ENCODE measurements at regions not wholly inside any gene's neighbourhood (a gene's known extent, or its start where the extent isn't known, plus 50 kb on each side); places are given as distances from the start of the nearest gene placed in this dataset.

- TF ChIP-seq CEBPB (IDR thresholded peaks at IDR 0.05) (no peak), HOXB13 (CRISPR knock-in tag; IDR thresholded peaks at IDR 0.05; ENCODE audit: low read depth) (no peak), ESRRA (IDR thresholded peaks at IDR 0.05; ENCODE audit: borderline replicate concordance, low read length) (no peak), ZC3H11A (IDR thresholded peaks at IDR 0.05) (peak; percentile 45; the same call in 1 of the 2 replicates), SREBF2 (IDR thresholded peaks at IDR 0.05) (no peak)
- ChIA-PET CTCF (no interaction called here), POLR2A (no interaction called here)
- WGBS (ENCODE audit: missing lambda C conversion rate): 90% methylated on average over 2 of the region's 2 CpGs
- Histone ChIP-seq H3K4me1 (no peaks in the 10 kb centered on the region), H3K4me2 (no peak overlapping the region), H3K9me3 (peaks cover 5% of the 10 kb centered on the region; the same call in 1 of the 3 replicates), H3K27ac (no peak overlapping the region), H3K4me3 (no peak overlapping the region)
- ATAC-seq (no peak), FAIRE-seq (no peak), DNase-seq (ENCODE audit: low read depth in 1 of 2, low spot score in 1 of 2) (no peak)
These were observed 484.3 kb upstream of the ROBO1 start for GRCh38 chr3:80252113-80252512.

GRCh38 chr3:80247766-80248165, 480.0 kb upstream of the ROBO1 start:
- no peak overlapping the region for H3K4me3 ChIP-seq
- ATAC-seq (no peak), FAIRE-seq (no peak), DNase-seq (ENCODE audit: low read depth in 1 of 2, low spot score in 1 of 2) (no peak)
- H3K4me1 ChIP-seq: no peaks in the 10 kb centered on the region
- CTCF ChIA-PET: no interaction called here
- 49% methylated on average over 3 of the region's 3 CpGs for WGBS (ENCODE audit: missing lambda C conversion rate)
- TF ChIP-seq HES2 (IDR thresholded peaks at IDR 0.05) (no peak), BHLHE40 (IDR thresholded peaks at IDR 0.05; ENCODE audit: low read depth, low read length) (no peak), KDM1A (IDR thresholded peaks at IDR 0.05; ENCODE audit: low read depth) (no peak), RNF2 (IDR thresholded peaks at IDR 0.05; ENCODE audit: borderline replicate concordance, low read depth) (no peak), CEBPB (IDR thresholded peaks at IDR 0.05) (no peak), CTCF (IDR thresholded peaks at IDR 0.05) (no peak), HDAC2 (IDR thresholded peaks at IDR 0.05) (no peak), ZNF302 (CRISPR knock-in tag; IDR thresholded peaks at IDR 0.05) (no peak), EHMT2 (IDR thresholded peaks at IDR 0.05; ENCODE audit: low read depth) (no peak), ESRRA (IDR thresholded peaks at IDR 0.05; ENCODE audit: borderline replicate concordance, low read length) (no peak), PBX3 (IDR thresholded peaks at IDR 0.05) (no peak), FOXS1 (CRISPR knock-in tag; IDR thresholded peaks at IDR 0.05) (no peak), MAX (IDR thresholded peaks at IDR 0.05) (no peak), POLR2AphosphoS2 (conservative IDR thresholded peaks at IDR 0.05; ENCODE audit: low read length) (no peak), REST (IDR thresholded peaks at IDR 0.05) (no peak), JUNB (IDR thresholded peaks at IDR 0.05) (no peak), ATOH8 (CRISPR knock-in tag; IDR thresholded peaks at IDR 0.05; ENCODE audit: low read depth) (no peak), CHD2 (IDR thresholded peaks at IDR 0.05; ENCODE audit: low read length, partially characterized antibody) (no peak)
- POLR2A ChIA-PET: no interaction called here
- H3K27ac ChIP-seq: no peak overlapping the region
- peaks cover 5% of the 10 kb centered on the region; the same call in 1 of the 3 replicates for H3K9me3 ChIP-seq
- H3K4me2 ChIP-seq: no peak overlapping the region

Data from A549 (cell line).